Type B pancreatic cell (in vitro differentiated cells): ENCODE measurements at regions not wholly inside any gene's neighbourhood (a gene's known extent, or its start where the extent isn't known, plus 50 kb on each side); places are given as distances from the start of the nearest gene placed in this dataset.

Experiments
- DNase-seq: peaks from one replicate; pipeline ENCODE4 v3.0.0; 2021; ENCODE audit warnings: mixed read lengths; ENCODE audit not compliant: unreplicated experiment; ENCODE audit errors: extremely low spot score
- H3K27ac Mint-ChIP-seq: 2 replicates; pipeline ENCODE4 v1.8.0; 2021; ENCODE audit warnings: mild to moderate bottlenecking, mixed read lengths
- H3K27me3 Mint-ChIP-seq: 2 replicates; pipeline ENCODE4 v1.8.0; 2021; ENCODE audit warnings: mixed read lengths
- H3K36me3 Mint-ChIP-seq: 2 replicates; pipeline ENCODE4 v1.8.0; 2021; ENCODE audit warnings: mixed read lengths
- H3K4me1 Mint-ChIP-seq: one replicate; pipeline ENCODE4 v1.8.0; 2021; ENCODE audit warnings: mixed read lengths; ENCODE audit not compliant: unreplicated experiment
- H3K4me3 Mint-ChIP-seq: 2 replicates; pipeline ENCODE4 v1.8.0; 2021; ENCODE audit warnings: mild to moderate bottlenecking, mixed read lengths
- H3K9me3 Mint-ChIP-seq: 2 replicates; pipeline ENCODE4 v1.8.0; 2021; ENCODE audit warnings: mixed read lengths
- TF ChIP-seq, protein P1 (sequence below): fragments of 200-600 bp; sonication (generic); conservative IDR thresholded peaks from 2 replicates; pipeline ENCODE4 v1.5.0; 2021; ENCODE audit warnings: antibody characterized with exemption, mild to moderate bottlenecking

DNA sequence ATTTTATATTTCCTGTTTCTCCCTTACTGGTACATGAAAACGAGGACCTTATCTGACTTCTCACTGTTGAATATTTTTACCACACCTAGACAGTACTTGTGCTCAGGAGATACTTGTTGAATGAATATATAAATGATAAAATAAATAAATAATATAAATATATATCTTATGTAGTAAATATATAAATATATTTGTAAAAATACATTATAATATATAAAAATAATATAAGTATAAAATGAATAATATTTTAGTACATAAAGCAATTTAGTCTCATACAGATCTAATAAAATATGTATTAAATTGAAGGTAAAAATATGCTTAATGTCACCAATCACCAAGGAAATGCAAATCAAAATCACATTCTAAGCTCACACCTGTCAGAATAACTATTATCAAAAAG lies 360.6 kb downstream of the EFNA5 start:
- Mint-ChIP-seq H3K27ac (no peak overlapping the region), H3K4me1 (no peaks in the 10 kb centered on the region), H3K27me3 (no peaks in the 10 kb centered on the region), H3K4me3 (no peak overlapping the region), H3K36me3 (no peaks in the 10 kb centered on the region), H3K9me3 (peaks cover 15% of the 10 kb centered on the region)
- TF ChIP-seq, protein P1, sequence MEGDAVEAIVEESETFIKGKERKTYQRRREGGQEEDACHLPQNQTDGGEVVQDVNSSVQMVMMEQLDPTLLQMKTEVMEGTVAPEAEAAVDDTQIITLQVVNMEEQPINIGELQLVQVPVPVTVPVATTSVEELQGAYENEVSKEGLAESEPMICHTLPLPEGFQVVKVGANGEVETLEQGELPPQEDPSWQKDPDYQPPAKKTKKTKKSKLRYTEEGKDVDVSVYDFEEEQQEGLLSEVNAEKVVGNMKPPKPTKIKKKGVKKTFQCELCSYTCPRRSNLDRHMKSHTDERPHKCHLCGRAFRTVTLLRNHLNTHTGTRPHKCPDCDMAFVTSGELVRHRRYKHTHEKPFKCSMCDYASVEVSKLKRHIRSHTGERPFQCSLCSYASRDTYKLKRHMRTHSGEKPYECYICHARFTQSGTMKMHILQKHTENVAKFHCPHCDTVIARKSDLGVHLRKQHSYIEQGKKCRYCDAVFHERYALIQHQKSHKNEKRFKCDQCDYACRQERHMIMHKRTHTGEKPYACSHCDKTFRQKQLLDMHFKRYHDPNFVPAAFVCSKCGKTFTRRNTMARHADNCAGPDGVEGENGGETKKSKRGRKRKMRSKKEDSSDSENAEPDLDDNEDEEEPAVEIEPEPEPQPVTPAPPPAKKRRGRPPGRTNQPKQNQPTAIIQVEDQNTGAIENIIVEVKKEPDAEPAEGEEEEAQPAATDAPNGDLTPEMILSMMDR: no peak
- DNase-seq: no peak

DNA sequence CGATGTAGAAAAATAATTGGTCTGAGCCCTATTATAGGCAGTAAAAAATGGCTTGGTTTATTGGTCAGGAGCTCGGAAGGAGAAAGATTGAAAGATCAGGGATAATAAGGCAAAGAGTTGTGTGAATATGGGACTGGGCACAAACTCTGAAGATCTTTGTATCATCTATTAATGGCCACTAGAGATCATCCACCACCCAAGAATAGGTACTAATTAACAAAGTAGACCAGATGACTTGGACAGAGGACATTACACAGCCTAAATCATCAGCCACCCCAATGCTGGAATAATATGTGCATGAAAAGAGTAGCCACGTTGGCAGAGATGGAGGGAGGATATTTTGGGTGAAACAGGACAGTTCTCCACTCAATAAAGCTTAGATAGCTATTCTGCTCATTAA lies 364.1 kb downstream of the EFNA5 start:
- TF ChIP-seq, protein P1: no peak
- H3K9me3 Mint-ChIP-seq: peaks cover 19% of the 10 kb centered on the region
- no peaks in the 10 kb centered on the region for H3K27me3 Mint-ChIP-seq
- H3K27ac Mint-ChIP-seq: no peak overlapping the region
- DNase-seq: no peak
- no peak overlapping the region for H3K4me3 Mint-ChIP-seq
- H3K4me1 Mint-ChIP-seq: peaks cover 7% of the 10 kb centered on the region
- H3K36me3 Mint-ChIP-seq: no peaks in the 10 kb centered on the region

DNA sequence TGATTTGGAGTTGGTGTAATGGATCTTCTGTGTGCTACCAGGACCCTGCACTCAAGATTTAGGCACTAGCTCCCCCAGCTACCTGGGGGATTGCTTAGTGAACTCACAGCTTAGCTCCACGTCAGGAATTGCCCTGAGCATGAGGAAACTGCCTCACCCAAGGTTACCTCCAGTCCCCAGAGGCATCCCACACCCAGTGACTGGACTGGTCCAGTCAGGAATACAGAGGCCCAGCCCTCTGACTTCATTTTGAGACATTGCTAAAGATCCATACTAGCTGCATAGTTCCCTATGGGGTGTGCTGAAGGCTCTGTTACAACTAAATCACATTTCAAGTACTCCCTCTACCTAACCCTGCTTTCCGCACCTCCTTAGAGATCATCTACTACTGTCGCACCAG lies 364.7 kb downstream of the EFNA5 start:
- peaks cover 19% of the 10 kb centered on the region for H3K9me3 Mint-ChIP-seq
- no peak overlapping the region for H3K4me3 Mint-ChIP-seq
- DNase-seq: no peak
- peaks cover 13% of the 10 kb centered on the region for H3K4me1 Mint-ChIP-seq
- no peak overlapping the region for H3K27ac Mint-ChIP-seq
- TF ChIP-seq, protein P1: no peak
- no peaks in the 10 kb centered on the region for H3K27me3 Mint-ChIP-seq
- no peaks in the 10 kb centered on the region for H3K36me3 Mint-ChIP-seq

DNA sequence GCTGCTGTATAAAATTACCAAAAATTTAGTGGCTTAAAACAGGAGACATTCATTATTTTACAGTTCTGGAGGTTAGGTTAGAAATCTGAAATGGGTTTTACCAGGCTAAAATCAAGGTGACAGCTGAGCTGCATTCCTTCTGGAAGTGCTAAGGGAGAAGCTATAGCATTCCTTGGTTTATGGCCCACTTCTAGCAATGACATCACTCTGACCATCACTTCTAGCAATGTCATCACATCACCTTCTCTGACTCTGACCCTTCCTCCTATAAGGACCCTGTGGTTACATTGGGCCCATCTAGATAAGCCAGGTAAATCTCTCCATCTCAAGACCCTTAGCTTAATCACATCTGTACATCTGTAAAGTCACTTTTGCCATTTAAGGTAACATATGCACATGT lies 366.1 kb downstream of the EFNA5 start:
- DNase-seq: no peak
- H3K4me1 Mint-ChIP-seq: peaks cover 19% of the 10 kb centered on the region
- TF ChIP-seq, protein P1: no peak
- H3K27me3 Mint-ChIP-seq: no peaks in the 10 kb centered on the region
- no peaks in the 10 kb centered on the region for H3K36me3 Mint-ChIP-seq
- no peak overlapping the region for H3K4me3 Mint-ChIP-seq
- H3K9me3 Mint-ChIP-seq: peaks cover 19% of the 10 kb centered on the region
- H3K27ac Mint-ChIP-seq: no peak overlapping the region

DNA sequence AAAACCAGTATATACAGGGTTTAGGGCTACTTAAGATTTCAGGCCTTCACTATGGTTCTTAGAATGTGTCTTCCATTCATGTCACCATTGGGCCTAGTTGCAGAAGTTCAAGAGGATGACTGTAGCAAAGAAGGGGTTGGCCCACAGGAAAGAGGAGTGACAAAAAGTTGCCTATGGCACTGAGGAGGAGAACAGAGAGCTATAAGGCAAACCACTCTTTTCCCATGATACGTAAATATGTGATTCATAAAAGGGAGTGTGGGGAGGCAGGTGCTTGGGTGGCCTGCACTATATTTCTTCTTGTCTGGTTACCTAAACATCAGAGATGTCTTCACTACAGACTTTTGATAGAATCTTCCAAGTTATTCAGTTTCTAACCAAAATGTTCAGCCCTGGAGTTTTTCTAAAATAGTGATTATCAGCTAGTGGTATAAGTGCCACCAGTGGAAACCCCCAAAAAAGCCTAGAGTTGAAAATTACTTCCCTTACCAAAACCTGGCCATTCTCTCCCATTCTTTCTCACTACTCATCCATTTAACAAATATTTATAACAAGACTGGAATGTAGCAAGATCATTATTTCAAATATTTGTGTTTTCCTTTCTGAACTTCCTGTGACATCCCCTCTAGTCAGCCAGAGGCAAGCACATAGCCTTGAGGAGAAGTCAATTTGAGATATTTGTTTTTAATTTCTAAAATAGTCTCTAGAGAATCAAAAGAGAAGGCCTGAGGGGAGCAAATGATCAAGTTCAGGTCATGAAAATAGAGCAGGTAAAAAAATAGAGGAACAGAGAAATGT lies 367.4 kb downstream of the EFNA5 start:
- H3K4me1 Mint-ChIP-seq: peaks cover 19% of the 10 kb centered on the region
- no peak overlapping the region for H3K27ac Mint-ChIP-seq

More for the DNA sequence above, 367.4 kb downstream of the EFNA5 start:
- TF ChIP-seq, protein P1: no peak
- no peak for DNase-seq
- Mint-ChIP-seq H3K27me3 (no peaks in the 10 kb centered on the region), H3K9me3 (peaks cover 11% of the 10 kb centered on the region), H3K36me3 (no peaks in the 10 kb centered on the region), H3K4me3 (no peak overlapping the region)
